HT-29 (cell line): ENCODE measurements at regions not wholly inside any gene's neighbourhood (a gene's known extent, or its start where the extent isn't known, plus 50 kb on each side); places are given as distances from the start of the nearest gene placed in this dataset.

Source experiments
- DNase-seq: peaks from one replicate; pipeline ENCODE4 v3.0.0-alpha.2; 2015; ENCODE audit warnings: low spot score

DNA sequence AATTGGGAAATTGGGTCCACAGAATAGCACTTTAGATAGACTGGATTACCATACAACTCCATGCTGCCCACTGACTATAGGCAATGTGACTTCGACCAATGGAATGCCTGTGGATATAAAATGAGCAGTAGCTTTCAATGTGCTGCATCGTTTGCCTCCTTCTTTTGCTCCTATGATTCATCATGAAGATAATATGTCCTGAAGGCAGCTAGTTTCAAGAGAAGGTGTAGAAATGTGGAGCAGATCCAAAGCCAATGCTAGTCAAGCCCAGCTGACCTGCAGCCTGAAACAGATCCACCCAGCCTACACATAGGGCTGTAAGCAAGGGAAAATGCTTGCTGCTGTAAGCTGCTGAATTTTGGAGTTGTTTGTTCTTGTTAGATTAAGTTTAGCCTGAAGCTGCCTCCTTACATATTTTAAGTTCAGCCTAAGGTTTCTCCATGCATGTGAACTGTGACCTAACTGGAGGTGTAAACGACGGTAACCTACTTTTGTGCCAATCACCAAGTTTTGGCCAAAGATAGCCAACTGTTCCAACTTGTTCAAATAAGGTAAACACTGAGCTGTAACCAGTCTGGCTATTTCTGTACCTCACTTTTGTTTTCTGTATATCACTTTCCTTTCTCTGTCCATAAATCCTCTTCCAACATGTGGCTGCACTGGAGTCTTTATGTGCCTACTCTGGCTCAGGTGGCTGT, 169.1 kb upstream of the AVPR1A start:
- no peak for DNase-seq

DNA sequence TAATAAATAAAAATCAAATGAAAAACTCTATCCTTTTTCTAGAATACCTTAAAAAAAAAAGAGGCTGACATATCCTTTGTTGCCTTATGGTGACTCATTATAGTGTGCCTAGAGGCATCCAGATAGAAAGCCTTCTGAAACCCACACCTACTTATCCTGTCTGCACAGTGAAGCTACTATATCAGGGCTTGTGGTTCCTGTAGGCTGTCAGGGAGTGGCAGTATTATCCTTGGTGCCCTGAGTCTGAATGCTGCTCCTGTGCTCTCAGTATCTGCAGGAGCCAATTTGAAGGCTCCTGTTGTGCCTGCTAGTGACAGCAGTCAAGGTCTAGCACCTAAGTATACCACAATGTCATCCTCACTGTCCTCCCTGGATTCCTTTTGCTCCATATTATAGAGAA, 168.4 kb upstream of the AVPR1A start:
- DNase-seq: peak; percentile 59

- no peak for DNase-seq
Observed at GRCh38 chr12:63318933-63319332, 167.9 kb upstream of the AVPR1A start.

DNA sequence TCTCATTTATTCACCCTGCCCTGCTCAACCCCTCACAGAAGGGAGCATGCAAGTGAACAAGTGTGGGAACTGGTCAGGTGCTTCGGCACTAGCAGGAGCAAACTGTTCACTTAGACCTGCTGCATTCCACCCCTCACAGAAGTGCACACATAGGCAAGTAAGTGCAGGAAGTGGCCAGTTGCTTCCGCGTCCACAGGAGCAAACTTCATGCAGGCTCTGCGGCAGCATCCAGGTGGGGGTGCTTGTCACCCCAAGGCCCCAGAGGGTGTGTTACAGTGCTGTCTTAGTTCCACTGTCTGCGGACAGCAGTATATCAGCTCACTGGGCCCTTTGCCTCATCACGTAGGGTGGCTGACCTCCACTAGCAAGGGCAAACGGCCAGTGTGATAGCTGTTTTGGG, 167.3 kb upstream of the AVPR1A start:
- DNase-seq: no peak

- no peak for DNase-seq
Observed at GRCh38 chr12:63317880-63318279, 166.9 kb upstream of the AVPR1A start.

GRCh38 chr12:63317286-63317846, 166.4 kb upstream of the AVPR1A start:
- no peak for DNase-seq

DNA sequence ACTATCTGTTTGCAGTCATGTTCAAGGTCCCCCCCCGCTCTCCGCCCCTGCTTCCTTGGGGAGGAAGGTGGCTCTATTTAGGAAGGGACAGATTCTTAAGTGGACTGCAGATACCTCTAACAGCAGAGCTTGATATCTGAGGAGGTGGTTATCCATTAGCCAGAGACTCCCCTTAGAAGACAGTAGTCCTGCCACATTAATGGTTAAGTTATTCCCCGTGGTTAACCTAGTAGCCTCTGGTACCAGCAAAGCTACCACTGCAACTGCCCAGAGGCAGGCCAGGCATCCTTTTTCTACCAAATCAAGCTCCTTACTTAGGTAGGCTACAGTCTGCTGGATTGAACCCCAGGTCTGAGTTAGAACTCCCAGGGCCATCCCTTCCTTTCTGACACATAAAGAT, 162.1 kb upstream of the AVPR1A start:
- DNase-seq: no peak

GRCh38 chr12:63308671-63309070, 157.7 kb upstream of the AVPR1A start:
- DNase-seq: no peak

DNA sequence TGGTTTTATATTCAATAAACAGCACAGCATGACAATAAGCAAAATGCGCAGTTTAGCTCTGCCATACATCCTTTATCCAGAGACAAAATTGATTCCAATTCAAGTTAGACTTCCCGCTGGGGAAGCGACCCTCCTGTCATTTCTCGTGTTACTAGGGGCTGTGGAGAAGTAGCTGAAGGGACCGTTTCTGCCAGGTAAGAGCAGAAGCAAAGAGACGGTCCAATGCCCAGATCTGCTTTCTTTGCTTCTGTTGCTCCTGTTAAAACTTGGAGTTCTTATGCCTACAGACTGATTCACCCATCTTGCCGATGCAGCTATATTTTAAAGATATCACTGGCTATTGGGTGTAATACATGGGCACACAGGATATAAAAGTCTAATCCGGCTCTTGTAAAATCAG, 156.8 kb upstream of the AVPR1A start:
- DNase-seq: no peak

- no peak for DNase-seq
Observed at GRCh38 chr12:63305901-63306875, 155.2 kb upstream of the AVPR1A start.

DNA sequence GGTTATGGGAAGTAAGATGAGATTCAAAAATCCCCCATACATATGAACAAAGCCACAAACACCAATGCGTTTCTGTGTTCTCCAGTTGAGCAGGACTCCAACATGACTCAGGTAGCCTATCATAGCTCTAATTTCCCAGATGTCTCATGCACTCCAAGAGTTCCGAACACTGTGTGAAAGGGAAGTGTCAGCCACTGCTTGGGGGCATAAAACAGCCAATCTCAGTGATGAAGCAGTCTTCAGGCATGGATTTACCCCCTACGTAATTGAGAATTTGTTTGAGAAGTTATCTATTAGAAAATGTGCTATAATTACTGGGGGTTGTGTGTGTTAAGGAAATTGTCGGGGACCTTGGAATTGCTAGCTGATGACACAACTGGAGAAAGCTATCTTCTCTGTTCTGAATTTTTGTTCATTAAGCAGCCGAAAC, 153.9 kb upstream of the AVPR1A start:
- no peak for DNase-seq

DNA sequence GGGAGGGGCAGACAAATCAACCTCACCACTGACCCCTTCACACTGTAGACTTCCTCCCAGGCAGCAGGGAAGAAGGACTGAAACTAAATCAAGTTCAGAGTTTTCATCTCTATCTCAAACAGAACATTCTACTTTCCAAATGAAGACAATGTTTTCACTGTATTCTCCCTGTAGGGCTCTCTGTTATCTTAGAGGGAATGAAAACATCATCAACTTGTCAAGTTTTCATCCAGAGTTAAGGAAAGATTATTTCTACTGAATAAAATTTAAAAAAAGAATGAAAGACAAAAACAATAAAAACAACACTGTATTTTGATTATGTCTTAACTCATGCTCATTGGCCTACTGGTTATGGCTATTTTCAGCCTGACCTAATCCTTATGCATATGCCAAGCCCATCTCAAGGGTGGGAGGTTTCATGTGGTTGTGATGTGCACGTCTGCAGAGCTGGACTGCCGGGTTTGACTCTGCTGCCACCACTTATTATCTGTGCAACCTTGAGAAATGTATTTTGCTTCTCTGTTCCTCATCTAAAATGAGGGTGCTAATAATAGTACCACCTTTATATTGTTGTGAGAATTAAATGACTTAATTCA, 152.0 kb upstream of the AVPR1A start:
- no peak for DNase-seq

DNA sequence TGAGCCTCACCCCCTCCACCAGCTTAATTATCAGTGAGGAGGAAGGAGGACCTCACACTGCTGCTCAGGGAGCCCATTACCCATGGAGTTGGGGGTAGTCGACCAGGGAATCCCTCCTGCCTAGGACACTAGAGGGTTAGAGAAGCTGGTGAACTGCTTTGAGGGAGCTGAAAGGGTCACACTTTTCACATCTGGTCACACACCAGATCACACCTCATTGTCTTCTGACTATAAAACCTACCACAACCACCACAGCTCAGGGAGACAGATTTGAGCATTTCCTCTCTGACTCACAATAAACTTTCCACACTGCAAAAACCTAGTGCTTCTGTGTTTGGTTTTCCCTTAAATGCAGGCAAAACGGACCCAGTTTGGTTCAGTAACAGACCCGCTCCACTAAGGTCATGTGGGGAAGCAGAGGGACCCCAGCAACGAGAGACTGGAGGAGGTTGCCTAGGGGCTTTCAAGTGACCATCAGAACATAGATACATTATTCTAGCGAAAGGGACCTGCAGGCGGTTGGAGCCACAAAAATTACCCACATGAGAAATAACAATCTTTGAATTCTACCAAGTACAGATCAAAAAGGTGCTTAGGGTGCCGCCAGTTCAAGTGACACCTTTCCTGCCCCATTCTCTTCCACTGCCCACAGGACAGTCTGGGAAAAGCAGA, 151.4 kb upstream of the AVPR1A start:
- no peak for DNase-seq

- peak; percentile 19 for DNase-seq
Observed at GRCh38 chr12:63301311-63301710, 150.3 kb upstream of the AVPR1A start.

DNA sequence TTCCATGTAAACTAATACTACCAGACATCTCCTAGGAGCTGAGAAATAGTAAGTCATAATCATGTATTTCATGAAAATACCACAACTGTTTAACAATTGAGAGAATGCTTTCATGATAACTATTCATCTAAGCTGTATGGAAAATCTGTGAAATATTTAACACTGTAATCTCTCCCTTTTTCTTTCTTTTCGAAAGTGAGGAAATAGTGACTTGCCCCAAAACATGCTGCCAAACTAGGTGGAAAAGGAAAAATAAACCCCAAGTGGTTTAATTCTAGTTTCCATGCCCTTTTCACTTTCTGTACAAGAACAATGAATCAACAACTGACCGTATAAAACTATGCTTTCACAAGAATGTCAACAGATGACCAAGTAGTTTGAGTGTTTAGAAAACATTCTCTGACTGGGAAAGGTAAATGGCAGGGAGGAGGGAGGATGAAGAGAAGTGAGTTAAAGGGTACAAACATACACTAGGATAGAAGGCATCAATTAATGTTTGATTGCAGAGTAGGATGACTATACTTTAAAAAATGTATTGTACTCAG, 147.5 kb upstream of the AVPR1A start:
- peak; percentile 12 for DNase-seq

DNA sequence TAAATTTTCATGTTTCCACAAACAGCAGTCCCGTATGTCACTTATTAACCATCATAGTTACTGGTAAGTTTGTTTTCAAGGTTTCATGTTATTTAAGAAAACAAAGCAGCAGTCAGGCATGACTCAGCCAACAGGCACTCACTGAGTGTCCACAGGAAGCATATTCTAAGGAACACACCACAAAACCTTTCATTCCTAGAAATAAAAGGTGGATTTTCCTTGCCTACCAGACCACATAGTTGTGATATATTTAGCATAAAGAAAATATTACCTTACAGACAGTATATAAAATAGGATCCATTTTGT, 143.3 kb upstream of the AVPR1A start:
- DNase-seq: peak; percentile 90

GRCh38 chr12:63292471-63293221, 141.6 kb upstream of the AVPR1A start:
- peak; percentile 27 for DNase-seq

- peak; percentile 93 for DNase-seq
Observed at GRCh38 chr12:63276537-63277365, 125.8 kb upstream of the AVPR1A start.

DNA sequence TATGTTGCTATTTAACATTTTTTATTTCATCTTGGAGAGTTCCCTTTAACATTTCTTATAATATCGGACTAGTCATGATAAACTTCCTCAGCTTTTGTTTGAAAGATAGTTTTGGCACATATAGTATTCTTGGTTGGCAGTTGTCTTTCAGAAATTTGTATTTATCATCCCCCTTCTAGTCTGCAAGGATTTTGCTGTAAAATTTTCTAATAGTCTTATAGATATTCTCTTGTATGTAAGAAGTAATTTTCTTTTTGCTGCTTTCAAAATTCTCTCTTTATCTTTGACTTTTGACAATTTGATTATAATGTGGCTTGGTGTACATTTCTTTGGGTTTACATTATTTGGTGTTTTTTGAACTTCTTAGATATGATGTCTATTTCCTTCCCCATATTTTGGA, 116.0 kb upstream of the AVPR1A start:
- DNase-seq: no peak

DNA sequence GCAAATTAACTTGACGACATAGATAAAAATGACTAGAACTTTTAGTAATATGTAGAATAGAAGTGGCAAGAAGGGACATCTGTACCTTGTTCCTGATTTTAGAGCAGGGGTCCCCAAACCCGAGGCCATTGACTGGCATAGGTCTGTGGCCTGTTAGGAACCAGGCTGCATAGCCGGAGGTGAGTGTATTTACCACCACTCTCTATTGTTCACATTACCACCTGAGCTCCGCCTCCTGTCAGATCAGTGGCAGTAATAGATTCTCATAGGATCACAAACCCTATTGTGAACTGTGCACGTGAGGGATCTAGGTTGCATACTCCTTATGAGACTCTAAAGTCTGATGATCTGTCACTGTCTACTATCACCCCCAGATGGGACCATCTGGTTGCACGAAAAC, 113.6 kb upstream of the AVPR1A start:
- DNase-seq: no peak
